OCI-LY1 (cell line): ENCODE measurements at regions not wholly inside any gene's neighbourhood (a gene's known extent, or its start where the extent isn't known, plus 50 kb on each side); places are given as distances from the start of the nearest gene placed in this dataset.
"Not testable (repeated sequence)": the region's sequence is repeated elsewhere in the genome, so short reads cannot be mapped to it uniquely, and the experiment has no call there.

ENCODE experiments used
- EZH2 ChIP-seq: fragments of 200-600 bp; sonication (generic), shearing (Covaris generic); IDR thresholded peaks from 2 replicates; pipeline ENCODE4 v1.8.0; 2017; ENCODE audit warnings: borderline replicate concordance, mixed run types, mild to moderate bottlenecking, antibody characterized with exemption, low read length, moderate library complexity, mixed read lengths
- TF ChIP-seq, protein P1 (sequence below): fragments of 200-600 bp; sonication (generic), shearing (Covaris generic); IDR thresholded peaks from 2 replicates; pipeline ENCODE4 v1.5.1; 2017; ENCODE audit warnings: mild to moderate bottlenecking, antibody characterized with exemption, low read length, moderate library complexity, mixed read lengths

DNA sequence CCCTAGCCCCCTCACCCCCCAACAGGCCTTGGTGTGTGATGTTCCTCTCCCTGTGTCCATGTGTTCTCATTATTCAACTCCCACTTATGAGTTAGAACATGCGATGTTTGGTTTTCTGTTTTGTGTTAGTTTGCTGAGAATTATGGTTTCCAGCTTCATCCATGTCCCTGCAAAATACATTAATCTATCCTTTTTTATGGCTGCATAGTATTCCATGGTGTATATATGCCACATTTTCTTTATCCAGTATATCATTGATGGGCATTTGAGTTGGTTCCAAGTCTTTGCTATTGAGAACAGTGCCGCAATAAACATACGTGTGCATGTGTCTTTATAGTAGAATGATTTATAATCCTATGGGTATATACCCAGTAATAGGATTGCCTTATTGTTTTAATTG is 120.2 kb upstream of the MB21D2 start:
- TF ChIP-seq EZH2 = not testable (repeated sequence)
- TF ChIP-seq, protein P1, sequence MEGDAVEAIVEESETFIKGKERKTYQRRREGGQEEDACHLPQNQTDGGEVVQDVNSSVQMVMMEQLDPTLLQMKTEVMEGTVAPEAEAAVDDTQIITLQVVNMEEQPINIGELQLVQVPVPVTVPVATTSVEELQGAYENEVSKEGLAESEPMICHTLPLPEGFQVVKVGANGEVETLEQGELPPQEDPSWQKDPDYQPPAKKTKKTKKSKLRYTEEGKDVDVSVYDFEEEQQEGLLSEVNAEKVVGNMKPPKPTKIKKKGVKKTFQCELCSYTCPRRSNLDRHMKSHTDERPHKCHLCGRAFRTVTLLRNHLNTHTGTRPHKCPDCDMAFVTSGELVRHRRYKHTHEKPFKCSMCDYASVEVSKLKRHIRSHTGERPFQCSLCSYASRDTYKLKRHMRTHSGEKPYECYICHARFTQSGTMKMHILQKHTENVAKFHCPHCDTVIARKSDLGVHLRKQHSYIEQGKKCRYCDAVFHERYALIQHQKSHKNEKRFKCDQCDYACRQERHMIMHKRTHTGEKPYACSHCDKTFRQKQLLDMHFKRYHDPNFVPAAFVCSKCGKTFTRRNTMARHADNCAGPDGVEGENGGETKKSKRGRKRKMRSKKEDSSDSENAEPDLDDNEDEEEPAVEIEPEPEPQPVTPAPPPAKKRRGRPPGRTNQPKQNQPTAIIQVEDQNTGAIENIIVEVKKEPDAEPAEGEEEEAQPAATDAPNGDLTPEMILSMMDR = not testable (repeated sequence)
